T47D (cell line): ENCODE measurements at regions not wholly inside any gene's neighbourhood (a gene's known extent, or its start where the extent isn't known, plus 50 kb on each side); places are given as distances from the start of the nearest gene placed in this dataset.
"Not testable (repeated sequence)": the region's sequence is repeated elsewhere in the genome, so short reads cannot be mapped to it uniquely, and the experiment has no call there.

Experiments used
- DNase-seq, 2 experiments: peaks; one replicate each; pipeline versions ENCODE4 v3.0.0 to v3.0.0-alpha.2; 2011 to 2012; ENCODE audit warnings: low read depth in 1 of 2, low spot score in 1 of 2
- JUND ChIP-seq: IDR thresholded peaks from 2 replicates; pipeline ENCODE4 v1.6.1; 2012; ENCODE audit warnings: low read depth
- in situ Hi-C: cut with HindIII; loops from 2 replicates; pipeline ENCODE4 v1.10.0; 2016; ENCODE audit warnings: low sequenced_read_pairs, low pct_unique_long_range_greater_than_20kb

- DNase-seq, result peak in 1 of 2 experiments; percentile 69
- TF ChIP-seq JUND, result no peak
- in situ Hi-C loops, result no loop called here
Observed at GRCh38 chr5:163569284-163569683, 63.9 kb downstream of the MAT2B start.

GRCh38 chr5:163571744-163572143, 66.3 kb downstream of the MAT2B start:
- in situ Hi-C loops, result no loop called here
- no peak for TF ChIP-seq JUND
- peak in 1 of 2 experiments; percentile 85 for DNase-seq

- in situ Hi-C loops, result no loop called here
- DNase-seq, result no peak
- no peak for TF ChIP-seq JUND
Observed at GRCh38 chr5:163574472-163575440, 69.3 kb downstream of the MAT2B start.

GRCh38 chr5:163578652-163579051, 73.2 kb downstream of the MAT2B start:
- in situ Hi-C loops, result no loop called here
- no peak for TF ChIP-seq JUND

GRCh38 chr5:163579729-163580128, 74.3 kb downstream of the MAT2B start:
- no peak for TF ChIP-seq JUND
- no peak for DNase-seq
- in situ Hi-C loops, result no loop called here

More at GRCh38 chr5:163578652-163579051, 73.2 kb downstream of the MAT2B start:
- peak in 1 of 2 experiments; percentile 24 for DNase-seq

- DNase-seq, result peak in 1 of 2 experiments; percentile 52
- in situ Hi-C loops, result no loop called here
Observed at GRCh38 chr5:163580516-163580915, 75.1 kb downstream of the MAT2B start.

GRCh38 chr5:163583491-163584153, 78.2 kb downstream of the MAT2B start:
- in situ Hi-C loops, DNase-seq: not testable (repeated sequence)

More at GRCh38 chr5:163580516-163580915, 75.1 kb downstream of the MAT2B start:
- no peak for TF ChIP-seq JUND

GRCh38 chr5:163585206-163585605, 79.8 kb downstream of the MAT2B start:
- in situ Hi-C loops, result no loop called here

GRCh38 chr5:163586531-163586956, 81.1 kb downstream of the MAT2B start:
- in situ Hi-C loops, result no loop called here
- no peak for DNase-seq
- TF ChIP-seq JUND, result no peak

More at GRCh38 chr5:163585206-163585605, 79.8 kb downstream of the MAT2B start:
- DNase-seq, result no peak
- no peak for TF ChIP-seq JUND

GRCh38 chr5:163594951-163595350, 89.5 kb downstream of the MAT2B start:
- in situ Hi-C loops, result no loop called here
- DNase-seq, result no peak
- no peak for TF ChIP-seq JUND

GRCh38 chr5:163595932-163596607, 90.7 kb downstream of the MAT2B start:
- no peak for TF ChIP-seq JUND
- in situ Hi-C loops, result no loop called here
- no peak for DNase-seq

GRCh38 chr5:163596608-163597315, 91.3 kb downstream of the MAT2B start:
- in situ Hi-C loops, result no loop called here
- no peak for DNase-seq
- TF ChIP-seq JUND, result no peak
